Tibial artery (tissue), 4 donors: ENCODE measurements at regions not wholly inside any gene's neighbourhood (a gene's known extent, or its start where the extent isn't known, plus 50 kb on each side); places are given as distances from the start of the nearest gene placed in this dataset.
"Not testable (repeated sequence)": the region's sequence is repeated elsewhere in the genome, so short reads cannot be mapped to it uniquely, and the experiment has no call there.

Source experiments
- DNase-seq, 2 donors: peaks; one replicate each; pipeline ENCODE4 v3.0.0-alpha.2; 2019
- H3K27ac ChIP-seq, 2 donors: fragments of 200-600 bp; sonication (generic) in 1 of 2; 1 replicate in 1 of 2; 2 replicates in 1 of 2; pipeline ENCODE4 v1.5.1; 2018 to 2019; ENCODE audit warnings: mild to moderate bottlenecking in 1 of 2
- H3K27me3 ChIP-seq, 2 donors: fragments of 200-600 bp; sonication (generic) in 1 of 2; one replicate each; pipeline versions ENCODE4 v1.5.1 to v1.6.0; 2016 to 2019
- H3K36me3 ChIP-seq, 3 donors: fragments of 200-600 bp; sonication (generic) in 2 of 3; one replicate each; pipeline ENCODE4 v1.5.1; 2016 to 2019; ENCODE audit warnings: mild to moderate bottlenecking in 2 of 3
- H3K4me1 ChIP-seq, 4 donors: fragments of 200-600 bp; sonication (generic) in 2 of 4; 1 replicate in 3 of 4; 2 replicates in 1 of 4; pipeline ENCODE4 v1.5.1; 2016 to 2019
- H3K4me3 ChIP-seq, 2 donors: fragments of 200-600 bp; sonication (generic) in 1 of 2; 1 replicate in 1 of 2; 2 replicates in 1 of 2; pipeline ENCODE4 v1.5.1; 2018 to 2019; ENCODE audit warnings: mild to moderate bottlenecking in 2 of 2
- H3K9me3 ChIP-seq, 3 donors: fragments of 200-600 bp; sonication (generic) in 1 of 3; one replicate each; pipeline ENCODE4 v1.5.1; 2016 to 2019
- CTCF ChIP-seq, 2 experiments: fragments of 200-600 bp in 1 of 2; fragments of 450-650 bp in 1 of 2; IDR thresholded peaks; one replicate each; pipeline ENCODE4 v1.5.1; 2017 to 2019; ENCODE audit warnings: antibody characterized with exemption in 2 of 2, mild to moderate bottlenecking in 1 of 2, moderate library complexity in 1 of 2
- intact Hi-C: fragments of 100-400 bp; cut with DNase I; formaldehyde crosslinking; loops from one replicate; pipeline ENCODE4 v1.15.0; 2023; ENCODE audit warnings: low total_unique reads

DNA sequence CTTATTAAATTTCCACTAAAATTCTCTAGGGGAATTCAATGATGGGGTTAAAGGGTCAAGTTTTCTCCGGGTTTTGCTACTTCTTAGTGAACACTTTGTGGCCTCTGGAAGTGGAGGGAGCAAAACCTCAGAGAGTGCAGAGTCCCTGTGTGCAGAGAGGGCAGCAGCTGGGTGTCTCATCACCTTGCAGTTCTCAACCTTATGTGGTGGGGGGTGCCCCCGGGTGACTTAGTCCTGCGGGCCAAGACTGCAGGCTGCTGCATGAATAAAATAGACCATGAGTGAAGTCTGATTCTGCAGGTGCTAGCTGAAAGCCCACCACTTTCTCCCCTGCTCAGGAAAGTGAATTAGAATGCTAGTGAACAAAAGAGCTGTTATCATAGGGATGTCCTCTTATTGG, 191.6 kb downstream of the DLEU7 start:
- no peak for DNase-seq

DNA sequence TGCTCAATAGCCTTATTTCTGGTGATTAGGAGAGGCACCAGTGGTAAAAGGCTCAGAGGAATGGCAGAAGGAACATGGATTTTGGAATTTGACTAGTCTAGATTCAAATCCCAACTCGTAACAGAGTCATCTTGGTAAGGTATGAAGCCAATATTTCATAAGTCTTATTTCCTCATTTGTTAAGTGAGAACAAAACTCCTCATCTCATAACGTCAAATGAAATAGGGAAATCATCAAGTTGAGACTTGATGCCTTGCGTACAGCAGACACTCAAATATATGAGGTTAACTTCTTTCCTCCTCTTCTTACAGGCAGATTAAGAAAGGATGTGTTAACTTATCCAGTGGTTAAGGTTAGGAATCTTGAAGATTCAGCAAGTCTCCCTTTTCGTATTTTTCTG, 189.2 kb downstream of the DLEU7 start:
- Histone ChIP-seq H3K36me3 (no peaks in the 10 kb centered on the region), H3K27ac (no peak overlapping the region), H3K4me3 (no peak overlapping the region), H3K4me1 (peaks cover 0 to 10% (median 0%) of the 10 kb centered on the region in 4 donors), H3K27me3 (no peaks in the 10 kb centered on the region), H3K9me3 (no peaks in the 10 kb centered on the region)
- TF ChIP-seq CTCF (IDR thresholded peaks at IDR 0.05): no peak
- intact Hi-C loops: no loop called here
- no peak for DNase-seq

More for the DNA sequence above, 191.6 kb downstream of the DLEU7 start:
- peaks cover 0 to 10% (median 0%) of the 10 kb centered on the region in 4 donors for H3K4me1 ChIP-seq
- no peaks in the 10 kb centered on the region for H3K27me3 ChIP-seq
- H3K4me3 ChIP-seq: no peak overlapping the region
- H3K36me3 ChIP-seq: no peaks in the 10 kb centered on the region
- no peak for TF ChIP-seq CTCF (IDR thresholded peaks at IDR 0.05)
- H3K9me3 ChIP-seq: no peaks in the 10 kb centered on the region
- intact Hi-C loops: no loop called here
- no peak overlapping the region for H3K27ac ChIP-seq

DNA sequence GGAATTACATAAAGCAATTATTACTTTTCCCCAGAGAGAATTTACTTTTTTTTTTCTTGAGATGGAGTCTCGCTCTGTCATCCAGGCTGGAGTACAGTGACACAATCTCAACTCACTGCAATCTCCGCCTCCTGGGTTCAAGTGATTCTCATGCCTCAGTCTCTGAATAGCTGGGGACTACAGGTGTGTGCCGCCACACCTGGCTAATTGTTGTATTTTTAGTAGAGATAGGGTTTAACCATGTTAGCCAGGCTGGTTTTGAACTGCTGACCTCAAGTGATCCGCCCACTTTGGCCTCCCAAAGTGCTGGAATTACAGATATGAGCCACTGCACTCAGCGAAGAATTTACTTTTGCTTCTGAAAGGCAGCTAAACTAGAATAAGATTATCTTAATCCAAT, 181.6 kb downstream of the DLEU7 start:
- H3K27me3 ChIP-seq, intact Hi-C loops, DNase-seq: not testable (repeated sequence)

DNA sequence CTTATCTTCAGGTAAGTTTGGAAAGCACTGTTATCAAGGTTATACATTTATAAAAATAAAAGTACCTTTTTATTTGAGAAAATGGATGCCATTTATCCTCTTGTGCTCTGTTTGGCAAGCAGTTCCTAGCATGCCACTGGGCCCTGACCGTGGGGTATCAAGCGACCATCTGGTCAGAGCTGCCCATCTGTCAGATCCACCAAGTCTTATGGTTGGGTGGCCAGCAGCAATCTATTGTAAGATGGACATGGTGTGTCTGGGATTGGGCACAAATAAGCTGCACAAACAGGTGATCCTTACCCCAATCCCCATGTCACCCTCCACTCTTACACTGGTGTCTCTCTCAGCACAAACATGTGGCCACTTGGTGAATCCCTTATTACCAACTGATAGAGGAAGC, 178.5 kb downstream of the DLEU7 start:
- H3K27me3 ChIP-seq: no peaks in the 10 kb centered on the region
- H3K36me3 ChIP-seq: no peaks in the 10 kb centered on the region
- intact Hi-C loops: no loop called here
- no peak overlapping the region for H3K27ac ChIP-seq
- no peak for TF ChIP-seq CTCF (IDR thresholded peaks at IDR 0.05)
- no peaks in the 10 kb centered on the region for H3K9me3 ChIP-seq
- H3K4me3 ChIP-seq: no peak overlapping the region
- H3K4me1 ChIP-seq: no peaks in the 10 kb centered on the region
- DNase-seq: no peak

More for the DNA sequence above, 181.6 kb downstream of the DLEU7 start:
- H3K9me3 ChIP-seq, H3K4me1 ChIP-seq, H3K36me3 ChIP-seq, H3K27ac ChIP-seq, H3K4me3 ChIP-seq: not testable (repeated sequence)

DNA sequence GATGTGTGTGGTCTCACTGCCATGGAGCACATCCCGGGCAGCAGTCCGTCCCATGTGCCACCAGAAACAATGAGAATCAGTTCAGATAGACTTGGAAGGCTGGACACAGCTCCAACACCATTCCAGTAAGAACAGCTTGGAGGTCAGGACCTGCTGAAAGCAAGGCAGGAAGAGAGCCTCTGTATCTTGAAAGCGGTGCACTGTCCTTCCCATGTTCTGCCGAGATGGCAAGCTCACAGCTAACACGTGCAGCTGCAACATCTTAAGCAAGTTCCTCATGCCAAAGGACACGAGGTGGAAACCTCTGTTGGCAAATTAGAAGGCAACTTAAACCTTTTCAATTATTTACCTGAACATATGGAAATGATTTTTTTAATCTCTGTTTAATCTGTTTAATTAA, 175.4 kb downstream of the DLEU7 start:
- no peak for TF ChIP-seq CTCF (IDR thresholded peaks at IDR 0.05)
- intact Hi-C loops: no loop called here
- Histone ChIP-seq H3K27me3 (no peaks in the 10 kb centered on the region), H3K9me3 (no peaks in the 10 kb centered on the region), H3K27ac (no peak overlapping the region), H3K36me3 (no peaks in the 10 kb centered on the region), H3K4me1 (no peaks in the 10 kb centered on the region), H3K4me3 (no peak overlapping the region)
- no peak for DNase-seq

- H3K36me3 ChIP-seq: no peaks in the 10 kb centered on the region
- H3K4me3 ChIP-seq: no peak overlapping the region
- no peak overlapping the region for H3K27ac ChIP-seq
- TF ChIP-seq CTCF (IDR thresholded peaks at IDR 0.05): no peak
- no peaks in the 10 kb centered on the region for H3K27me3 ChIP-seq
- H3K4me1 ChIP-seq: no peaks in the 10 kb centered on the region
- H3K9me3 ChIP-seq: no peaks in the 10 kb centered on the region
- no peak for DNase-seq
- intact Hi-C loops: no loop called here
Measured at GRCh38 chr13:50668691-50669271, 174.7 kb downstream of the DLEU7 start.
